MCF 10A (cell line): ENCODE measurements at regions not wholly inside any gene's neighbourhood (a gene's known extent, or its start where the extent isn't known, plus 50 kb on each side); places are given as distances from the start of the nearest gene placed in this dataset.
"Not testable (repeated sequence)": the region's sequence is repeated elsewhere in the genome, so short reads cannot be mapped to it uniquely, and the experiment has no call there.

Experiments used
- BruUV-seq: library from RNA; stranded (reverse); fragments of 400-500 nt; replicated peaks from 2 replicates; lab custom pipeline; 2021; lab: Mats Ljungman, UMichigan
- CTCF ChIA-PET: fragments of 300-600 bp; sonication (Branson Sonifier 250); formaldehyde crosslinking; extraction: SDS; loops from one replicate; lab custom pipeline; 2021; ENCODE audit warnings: antibody characterized with exemption, inconsistent platforms; lab: Yijun Ruan, JAX
- POLR2A ChIA-PET: fragments of 300-600, 350-650 bp; sonication (Branson Sonifier 250); formaldehyde crosslinking; extraction: SDS; loops from one replicate; lab custom pipeline; 2020; ENCODE audit warnings: antibody characterized with exemption, inconsistent platforms; lab: Yijun Ruan, JAX
- DNase-seq: peaks from one replicate; pipeline ENCODE4 v3.0.0-alpha.2; 2018; ENCODE audit not compliant: unreplicated experiment
- H3K27ac Mint-ChIP-seq: one replicate; pipeline ENCODE4 v1.8.0; 2022; ENCODE audit warnings: mild to moderate bottlenecking, low read depth, mixed read lengths; ENCODE audit not compliant: unreplicated experiment
- H3K27me3 Mint-ChIP-seq: one replicate; pipeline ENCODE4 v1.8.0; 2022; ENCODE audit warnings: mixed read lengths; ENCODE audit not compliant: insufficient read depth, unreplicated experiment
- H3K36me3 Mint-ChIP-seq: one replicate; pipeline ENCODE4 v1.8.0; 2022; ENCODE audit warnings: mild to moderate bottlenecking, moderate library complexity, mixed read lengths; ENCODE audit not compliant: insufficient read depth, unreplicated experiment
- H3K4me1 Mint-ChIP-seq: one replicate; pipeline ENCODE4 v1.8.0; 2022; ENCODE audit warnings: mixed read lengths; ENCODE audit not compliant: insufficient read depth, unreplicated experiment
- H3K4me3 Mint-ChIP-seq: one replicate; pipeline ENCODE4 v1.8.0; 2022; ENCODE audit warnings: mild to moderate bottlenecking, moderate library complexity, mixed read lengths; ENCODE audit not compliant: unreplicated experiment
- H3K9me3 Mint-ChIP-seq: one replicate; pipeline ENCODE4 v1.8.0; 2022; ENCODE audit warnings: mixed read lengths; ENCODE audit not compliant: unreplicated experiment
- CTCF ChIP-seq: fragments of 200-600 bp; IDR thresholded peaks from one replicate; pipeline ENCODE4 v1.8.0; 2022; ENCODE audit warnings: antibody characterized with exemption, mild to moderate bottlenecking; ENCODE audit not compliant: unreplicated experiment
- intact Hi-C: fragments of 100-400 bp; cut with micrococcal nuclease; formaldehyde crosslinking; loops from 2 replicates; pipeline ENCODE4 v1.14.1; 2022

- peaks cover 30% of the 10 kb centered on the region for H3K27me3 Mint-ChIP-seq
- no peak for DNase-seq
- POLR2A ChIA-PET: no interaction called here
- no peak overlapping the region for H3K27ac Mint-ChIP-seq
- H3K4me1 Mint-ChIP-seq: no peaks in the 10 kb centered on the region
- H3K9me3 Mint-ChIP-seq: no peaks in the 10 kb centered on the region
- no peak overlapping the region for H3K4me3 Mint-ChIP-seq
- no peaks in the 10 kb centered on the region for H3K36me3 Mint-ChIP-seq
- CTCF ChIA-PET: interaction anchor here (0.6 to 2.1 kb wide), 7 partner anchors 12 to 907 kb away, joined by 3 to 9 read pairs (median 4); no protein-coding TSS in a partner anchor
- intact Hi-C loops: loop anchor here (5.0 kb wide), 1 partner anchor 337 kb away; no protein-coding TSS in a partner anchor
- no peak for TF ChIP-seq CTCF
- no TSS peak for BruUV-seq
These were observed 172.6 kb downstream of the TBC1D2B start for GRCh38 chr15:77904901-77905300.

GRCh38 chr15:77904436-77904821, 173.1 kb downstream of the TBC1D2B start:
- no peak for DNase-seq
- intact Hi-C loops: loop anchor here (5.0 kb wide), 1 partner anchor 338 kb away; no protein-coding TSS in a partner anchor
- no peaks in the 10 kb centered on the region for H3K4me1 Mint-ChIP-seq
- H3K27ac Mint-ChIP-seq: no peak overlapping the region
- H3K4me3 Mint-ChIP-seq: no peak overlapping the region
- peaks cover 30% of the 10 kb centered on the region for H3K27me3 Mint-ChIP-seq
- H3K36me3 Mint-ChIP-seq: no peaks in the 10 kb centered on the region
- no TSS peak for BruUV-seq
- no peaks in the 10 kb centered on the region for H3K9me3 Mint-ChIP-seq
- no peak for TF ChIP-seq CTCF
- CTCF ChIA-PET: interaction anchor here (0.5 to 2.1 kb wide), 7 partner anchors 12 to 906 kb away, joined by 3 to 9 read pairs (median 4); no protein-coding TSS in a partner anchor
- POLR2A ChIA-PET: no interaction called here

- H3K9me3 Mint-ChIP-seq, DNase-seq, H3K4me3 Mint-ChIP-seq, H3K36me3 Mint-ChIP-seq, POLR2A ChIA-PET, H3K27ac Mint-ChIP-seq, BruUV-seq, H3K4me1 Mint-ChIP-seq: not testable (repeated sequence)
- CTCF ChIA-PET: interaction anchor here (0.5 to 2.1 kb wide), 6 partner anchors 11 to 906 kb away, joined by 3 to 9 read pairs (median 4); no protein-coding TSS in a partner anchor
- intact Hi-C loops: loop anchor here (2.0 to 5.0 kb wide), 2 partner anchors 205 to 338 kb away; no protein-coding TSS in a partner anchor
- peaks cover 30% of the 10 kb centered on the region for H3K27me3 Mint-ChIP-seq
These were observed 173.6 kb downstream of the TBC1D2B start for GRCh38 chr15:77903761-77904435.

GRCh38 chr15:77902921-77903760, 174.4 kb downstream of the TBC1D2B start:
- H3K4me3 Mint-ChIP-seq, DNase-seq, H3K36me3 Mint-ChIP-seq, BruUV-seq, H3K9me3 Mint-ChIP-seq, H3K27ac Mint-ChIP-seq, POLR2A ChIA-PET, H3K4me1 Mint-ChIP-seq: not testable (repeated sequence)
- peak; percentile 81 for TF ChIP-seq CTCF
- intact Hi-C loops: loop anchor here (2.0 to 5.0 kb wide), 2 partner anchors 206 to 339 kb away; no protein-coding TSS in a partner anchor
- H3K27me3 Mint-ChIP-seq: peaks cover 24% of the 10 kb centered on the region
- CTCF ChIA-PET: interaction anchor here (0.6 to 2.1 kb wide), 4 partner anchors 22 to 246 kb away, joined by 3 to 9 read pairs (median 4); no protein-coding TSS in a partner anchor
